HG03025 (cell line): ENCODE measurements at regions not wholly inside any gene's neighbourhood (a gene's known extent, or its start where the extent isn't known, plus 50 kb on each side); places are given as distances from the start of the nearest gene placed in this dataset.
A peak's percentile ranks its signal among the peaks of the same experiment; 100 is the strongest.

Experiments used
- ATAC-seq: cut with Tn5 transposase; IDR thresholded peaks from one replicate; pipeline ENCODE4 v1.9.1; 2021; ENCODE audit warnings: mild to moderate bottlenecking, moderate library complexity; ENCODE audit not compliant: unreplicated experiment, low FRiP score

GRCh38 chr10:108817584-108817983, 1105.7 kb downstream of the XPNPEP1 start:
- ATAC-seq = no peak

GRCh38 chr10:108817135-108817534, 1106.2 kb downstream of the XPNPEP1 start:
- no peak for ATAC-seq

DNA sequence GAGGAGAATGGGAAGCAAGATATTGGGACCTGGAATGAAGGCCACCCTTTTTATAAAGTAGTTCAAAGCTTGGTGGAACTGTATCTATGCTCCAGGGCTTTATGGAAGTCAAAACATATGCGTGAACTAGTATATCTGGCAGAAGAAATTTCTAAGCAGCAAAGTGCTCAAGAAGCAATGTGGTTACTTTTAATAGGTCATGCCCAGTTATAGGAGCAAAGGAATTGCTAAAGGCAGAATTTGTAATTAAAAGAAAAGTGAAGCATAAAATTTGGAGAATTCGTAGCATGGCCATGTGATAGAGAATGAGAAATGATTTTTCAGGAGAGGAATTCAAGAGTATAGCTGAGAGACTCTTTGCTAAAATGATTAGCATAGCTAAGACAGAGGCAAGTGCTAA, 1110.4 kb downstream of the XPNPEP1 start:
- no peak for ATAC-seq

- ATAC-seq = no peak
Observed at GRCh38 chr10:108812296-108812695, 1111.0 kb downstream of the XPNPEP1 start.

DNA sequence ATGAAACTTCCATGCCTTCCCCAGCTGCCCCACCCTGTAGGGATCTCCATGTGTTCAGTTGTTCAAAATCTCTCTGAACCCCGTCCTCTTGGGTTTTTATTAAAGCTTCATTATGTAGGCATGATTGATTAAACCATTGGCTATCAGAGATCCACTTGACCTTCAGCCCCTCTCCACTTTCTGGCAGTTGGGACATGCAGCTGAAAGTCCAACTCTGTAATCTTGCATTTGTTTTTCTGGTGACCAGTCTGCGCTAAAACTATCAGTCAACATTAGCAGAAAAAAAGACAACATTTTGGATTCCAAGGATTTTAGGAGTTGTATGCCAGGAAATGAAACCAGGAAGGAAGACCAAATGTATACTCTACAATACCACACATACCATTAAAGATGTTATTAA, 1115.1 kb downstream of the XPNPEP1 start:
- ATAC-seq = no peak

DNA sequence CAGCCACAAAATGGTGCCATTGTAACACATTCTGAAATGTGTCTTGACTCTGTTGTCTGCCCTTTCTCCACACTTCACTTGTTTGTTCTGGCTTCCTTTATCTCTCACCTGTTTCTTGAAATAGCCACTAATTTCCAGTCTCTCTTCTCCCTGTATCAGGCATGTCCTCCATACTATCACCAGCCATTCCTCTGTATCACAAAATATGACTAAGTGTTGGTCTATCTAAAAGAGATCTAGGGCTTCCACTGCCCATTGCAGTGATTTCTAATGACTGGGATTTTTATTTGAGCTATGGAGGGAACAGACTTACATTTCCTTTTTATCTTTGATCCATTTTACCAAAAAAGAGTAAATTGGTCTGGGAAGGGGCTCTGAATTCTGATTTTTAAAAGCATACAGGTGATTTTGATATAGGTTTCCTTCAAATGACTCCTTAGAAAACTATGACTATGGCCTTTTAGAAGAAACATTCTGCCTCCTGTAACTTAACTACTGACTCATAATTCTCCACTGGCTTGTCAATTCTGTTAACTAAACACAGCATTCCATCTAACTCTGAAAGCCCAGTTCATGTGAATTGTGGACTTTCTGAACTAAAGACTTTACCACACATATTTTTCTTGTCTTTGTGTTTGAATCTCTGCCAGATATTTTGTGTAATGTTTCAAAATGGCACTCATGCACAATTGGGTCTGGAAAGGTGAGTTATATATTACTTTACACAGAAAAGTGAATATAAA, 1121.4 kb downstream of the XPNPEP1 start:
- ATAC-seq = no peak

DNA sequence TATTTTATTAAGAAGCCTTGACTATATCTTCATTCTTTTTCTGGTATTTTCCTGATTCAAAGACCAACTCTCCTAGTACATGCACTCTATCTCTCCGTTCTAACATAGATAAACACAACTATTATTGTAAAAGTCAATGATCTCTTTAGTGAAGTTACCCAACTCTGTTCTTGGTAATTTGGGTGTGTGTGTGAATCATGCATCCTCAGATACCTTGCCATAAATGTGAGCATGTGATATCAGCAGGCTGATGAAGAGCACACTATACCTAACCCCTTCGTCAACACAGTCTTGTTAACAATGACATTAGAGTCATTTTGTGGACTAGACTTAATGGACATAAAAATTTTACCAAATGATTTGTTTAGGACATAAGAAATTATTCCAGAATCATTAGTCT, 1122.1 kb downstream of the XPNPEP1 start:
- ATAC-seq = no peak

GRCh38 chr10:108797573-108797972, 1125.7 kb downstream of the XPNPEP1 start:
- ATAC-seq = no peak

DNA sequence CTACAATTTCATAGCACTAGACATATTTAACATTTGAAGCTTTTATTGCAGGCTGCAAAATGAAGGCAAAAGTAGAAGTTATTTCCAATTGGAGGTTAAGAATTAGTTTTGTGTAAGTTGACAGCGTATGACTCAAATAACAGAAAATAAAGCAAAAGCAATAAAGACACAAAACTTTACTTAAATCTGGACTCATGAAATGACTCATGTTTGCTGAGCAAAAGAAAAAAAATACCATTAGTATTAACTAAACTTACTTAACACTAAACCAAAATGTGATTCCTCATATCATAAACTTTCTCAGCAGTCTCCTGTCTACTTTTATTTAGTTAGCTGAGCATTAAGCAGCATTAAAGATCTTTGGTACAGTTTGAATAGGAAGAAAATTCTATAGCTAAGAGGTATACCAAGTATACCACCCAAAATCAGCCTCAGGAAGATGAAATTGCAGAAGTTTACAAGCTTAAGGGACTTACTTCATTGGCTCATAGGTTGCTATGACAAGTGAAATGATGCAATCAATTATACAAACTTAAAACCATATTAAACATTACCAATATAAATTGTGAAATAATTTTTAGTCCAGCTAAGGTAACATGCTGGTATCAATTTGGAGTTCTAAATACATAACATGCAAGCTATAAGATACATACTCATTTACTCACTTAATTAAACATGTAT, 1131.4 kb downstream of the XPNPEP1 start:
- ATAC-seq = no peak

DNA sequence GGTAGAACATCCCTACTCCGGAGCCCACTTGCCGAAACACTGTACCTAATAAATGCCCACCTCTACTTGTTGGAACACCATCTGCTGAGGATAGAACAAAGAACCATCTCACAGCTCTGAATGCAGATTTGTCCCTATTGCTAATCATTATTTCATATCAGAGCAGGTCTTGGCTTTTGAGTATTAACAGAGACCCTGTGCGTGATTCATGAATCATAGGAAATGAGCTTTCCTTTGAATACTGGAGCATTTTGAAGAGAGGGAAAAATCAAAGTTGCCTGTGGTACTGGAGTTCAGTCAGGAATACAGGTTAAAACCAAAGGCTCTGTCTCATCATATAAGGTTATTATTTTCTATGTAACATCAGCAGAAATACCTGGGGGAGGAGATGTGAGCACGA, 1132.3 kb downstream of the XPNPEP1 start:
- ATAC-seq = no peak

GRCh38 chr10:108789919-108790318, 1133.4 kb downstream of the XPNPEP1 start:
- ATAC-seq = no peak

GRCh38 chr10:108789336-108789735, 1134.0 kb downstream of the XPNPEP1 start:
- no peak for ATAC-seq

- no peak for ATAC-seq
Observed at GRCh38 chr10:108788891-108789290, 1134.4 kb downstream of the XPNPEP1 start.

- no peak for ATAC-seq
Observed at GRCh38 chr10:108787932-108788331, 1135.4 kb downstream of the XPNPEP1 start.

DNA sequence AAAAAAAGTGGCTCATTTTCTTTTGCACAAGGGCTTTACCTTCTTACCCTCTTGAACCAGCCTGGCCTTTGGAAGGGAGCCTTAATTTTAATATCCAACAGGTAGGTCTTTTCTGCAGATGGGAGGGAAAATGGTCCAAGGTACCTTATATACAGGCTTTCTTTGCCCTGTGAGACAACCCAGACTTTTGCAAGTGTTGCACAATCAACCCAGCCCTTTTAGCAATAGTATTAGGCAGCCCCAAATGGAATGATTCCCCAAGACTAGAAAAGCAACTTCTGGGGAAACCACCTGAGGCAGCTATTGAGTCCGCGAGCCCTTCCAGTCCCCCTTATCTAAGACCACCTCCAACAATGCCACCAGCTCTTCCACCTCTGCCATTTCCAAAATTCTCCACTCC, 1138.3 kb downstream of the XPNPEP1 start:
- no peak for ATAC-seq

DNA sequence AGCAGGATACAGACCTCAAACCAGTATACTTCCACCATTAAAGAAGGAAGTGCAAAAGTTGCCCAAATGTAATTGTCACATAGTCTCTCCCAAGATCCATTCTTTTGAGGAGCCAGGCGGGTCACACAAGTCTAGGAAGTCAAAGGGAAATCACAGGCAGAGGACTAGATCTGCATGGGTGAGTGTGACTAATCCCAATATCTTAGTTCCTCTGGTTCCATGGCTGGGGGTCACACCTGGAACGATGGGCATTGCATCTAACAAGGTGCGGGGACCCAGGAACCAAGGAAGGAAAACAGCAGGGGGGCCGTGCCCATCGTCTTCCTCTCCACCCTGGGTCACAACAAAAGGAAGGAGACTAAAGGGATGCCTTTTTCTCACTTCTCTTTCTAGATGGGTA, 1138.8 kb downstream of the XPNPEP1 start:
- no peak for ATAC-seq

DNA sequence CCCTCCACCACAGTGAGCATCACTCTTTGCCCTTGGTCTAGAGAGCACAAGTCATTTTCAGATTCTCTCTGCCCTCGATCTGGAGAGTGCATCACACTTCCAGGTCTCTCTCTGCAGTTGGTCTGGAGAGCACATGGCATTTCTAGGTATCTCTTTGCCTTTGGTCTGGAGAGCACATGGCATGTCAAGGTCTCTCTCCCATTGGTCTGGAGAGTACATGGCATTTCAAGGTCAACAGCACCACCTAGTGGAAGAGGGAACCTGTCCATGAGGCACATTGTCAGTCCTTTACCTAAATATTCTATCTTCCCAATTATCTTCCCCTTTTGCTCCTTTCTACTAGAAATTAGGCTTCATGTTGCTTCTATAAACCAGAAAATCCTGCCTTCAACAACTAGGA, 1139.4 kb downstream of the XPNPEP1 start:
- ATAC-seq = peak; percentile 74

GRCh38 chr10:108782411-108782810, 1140.9 kb downstream of the XPNPEP1 start:
- no peak for ATAC-seq

- no peak for ATAC-seq
Observed at GRCh38 chr10:108779501-108779900, 1143.8 kb downstream of the XPNPEP1 start.

GRCh38 chr10:108775911-108776475, 1147.3 kb downstream of the XPNPEP1 start:
- no peak for ATAC-seq

DNA sequence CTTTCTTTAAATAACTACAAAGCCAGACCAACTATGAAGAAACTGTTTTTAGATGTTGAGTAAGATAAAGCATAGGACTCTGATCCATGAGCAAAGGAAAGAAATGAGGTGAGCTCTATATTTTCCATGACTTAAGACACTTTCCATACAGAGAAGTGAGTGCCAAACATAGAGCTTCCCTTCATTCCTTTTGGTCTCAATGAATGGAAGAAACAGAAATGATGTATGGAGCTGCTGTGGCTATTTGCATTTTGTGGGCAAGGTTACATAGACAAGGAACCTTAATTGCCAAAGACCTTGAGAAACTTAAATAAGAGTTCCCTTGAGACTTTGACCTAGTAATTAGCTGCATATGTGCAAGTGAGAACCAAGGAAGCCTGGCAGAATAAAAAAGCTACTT, 1152.2 kb downstream of the XPNPEP1 start:
- no peak for ATAC-seq

- no peak for ATAC-seq
Observed at GRCh38 chr10:108765794-108766193, 1157.5 kb downstream of the XPNPEP1 start.
